DMS114 treated with DMSO at 0.1 percent for 48 hours (cell line): ENCODE measurements at regions not wholly inside any gene's neighbourhood (a gene's known extent, or its start where the extent isn't known, plus 50 kb on each side); places are given as distances from the start of the nearest gene placed in this dataset.

Source experiments
- DNase-seq: peaks from one replicate; lab custom pipeline; 2025; ENCODE audit not compliant: unreplicated experiment; lab: John Stamatoyannopoulos, UW

- DNase-seq = no peak
Observed at GRCh38 chr12:40552868-40553267, 139.4 kb upstream of the CNTN1 start.

GRCh38 chr12:40557980-40558379 lies 134.3 kb upstream of the CNTN1 start:
- no peak for DNase-seq

- DNase-seq = no peak
Observed at GRCh38 chr12:40559865-40560264, 132.4 kb upstream of the CNTN1 start.

GRCh38 chr12:40560848-40561247 lies 131.4 kb upstream of the CNTN1 start:
- DNase-seq = no peak

GRCh38 chr12:40561395-40561966 lies 130.8 kb upstream of the CNTN1 start:
- no peak for DNase-seq

DNA sequence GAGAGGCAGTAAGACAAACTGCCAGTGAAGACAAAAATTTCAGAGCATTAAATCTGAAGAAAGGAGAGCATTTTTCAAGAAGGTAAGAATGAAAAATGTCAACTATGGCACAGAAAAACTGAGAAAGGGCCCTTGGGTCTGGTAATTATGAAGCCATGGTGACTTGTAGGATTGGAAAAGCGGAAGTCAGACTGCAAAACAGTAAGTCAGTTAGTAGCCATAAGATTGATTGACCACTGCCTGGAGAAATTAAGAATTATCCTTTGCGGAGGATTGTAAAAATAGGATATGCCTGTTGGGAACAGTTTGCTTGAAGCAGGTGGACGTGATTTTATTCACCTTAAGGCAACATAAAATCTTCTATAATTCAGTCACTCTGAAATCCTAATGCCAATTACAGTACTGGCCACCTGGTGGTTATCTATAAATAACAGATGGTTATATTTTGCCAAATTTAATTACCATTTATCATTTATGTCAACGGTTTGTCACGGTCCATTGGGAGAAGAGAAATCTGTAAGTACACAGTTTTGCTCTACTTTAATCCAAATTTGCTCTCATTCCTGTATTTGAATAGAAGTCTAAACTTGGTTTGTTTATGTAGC lies 127.1 kb upstream of the CNTN1 start:
- DNase-seq = no peak

- DNase-seq = no peak
Observed at GRCh38 chr12:40566271-40566670, 126.0 kb upstream of the CNTN1 start.

DNA sequence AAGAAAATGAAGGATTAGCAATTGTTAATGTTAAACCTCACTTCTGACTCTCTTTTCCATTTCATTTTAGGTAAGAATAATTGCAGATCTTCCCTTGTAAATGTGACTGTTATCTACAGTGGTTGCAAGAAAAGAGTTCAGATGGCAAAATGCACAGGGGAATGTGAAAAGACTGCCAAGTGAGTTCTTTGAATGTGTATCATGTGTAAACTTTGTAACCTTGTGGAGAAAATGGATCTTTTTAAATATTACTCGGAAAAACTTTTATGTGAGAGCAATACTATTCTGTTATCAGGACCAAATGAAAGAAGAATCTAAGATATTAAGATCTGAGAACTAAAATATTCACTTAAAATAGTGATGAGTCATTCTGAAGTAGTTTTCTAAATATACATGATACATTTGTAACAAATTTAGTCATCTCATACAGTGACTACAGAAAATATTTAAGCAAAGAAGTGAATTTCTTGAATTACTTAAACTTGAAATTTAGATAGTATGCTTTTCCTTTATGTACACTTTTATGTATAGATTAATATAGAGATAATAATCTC lies 122.5 kb upstream of the CNTN1 start:
- DNase-seq = no peak

- no peak for DNase-seq
Observed at GRCh38 chr12:40573024-40573423, 119.2 kb upstream of the CNTN1 start.

- no peak for DNase-seq
Observed at GRCh38 chr12:40575987-40576386, 116.3 kb upstream of the CNTN1 start.

GRCh38 chr12:40577834-40578233 lies 114.4 kb upstream of the CNTN1 start:
- DNase-seq = no peak

GRCh38 chr12:40579687-40580086 lies 112.6 kb upstream of the CNTN1 start:
- no peak for DNase-seq

- no peak for DNase-seq
Observed at GRCh38 chr12:40580346-40580745, 111.9 kb upstream of the CNTN1 start.

DNA sequence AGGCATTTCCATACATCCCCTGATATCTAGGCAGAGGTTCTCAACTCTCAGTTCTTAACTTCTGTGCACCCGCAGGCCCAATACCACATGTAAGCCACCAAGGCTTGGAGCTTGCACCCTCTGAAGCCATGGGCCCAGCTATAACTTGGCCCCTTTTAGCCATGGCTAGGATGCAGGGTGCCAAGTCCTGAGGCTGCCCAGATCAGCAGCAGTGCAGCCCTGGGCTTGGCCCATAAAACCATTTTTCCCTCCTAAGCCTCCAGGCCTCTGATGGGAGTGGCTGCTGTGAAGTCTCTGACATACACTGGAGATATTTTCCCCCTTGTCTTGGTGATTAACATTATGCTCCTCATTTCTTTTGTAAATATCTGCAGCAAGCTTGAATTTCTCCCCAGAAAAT lies 110.3 kb upstream of the CNTN1 start:
- DNase-seq = no peak

- DNase-seq = no peak
Observed at GRCh38 chr12:40583743-40584142, 108.5 kb upstream of the CNTN1 start.

DNA sequence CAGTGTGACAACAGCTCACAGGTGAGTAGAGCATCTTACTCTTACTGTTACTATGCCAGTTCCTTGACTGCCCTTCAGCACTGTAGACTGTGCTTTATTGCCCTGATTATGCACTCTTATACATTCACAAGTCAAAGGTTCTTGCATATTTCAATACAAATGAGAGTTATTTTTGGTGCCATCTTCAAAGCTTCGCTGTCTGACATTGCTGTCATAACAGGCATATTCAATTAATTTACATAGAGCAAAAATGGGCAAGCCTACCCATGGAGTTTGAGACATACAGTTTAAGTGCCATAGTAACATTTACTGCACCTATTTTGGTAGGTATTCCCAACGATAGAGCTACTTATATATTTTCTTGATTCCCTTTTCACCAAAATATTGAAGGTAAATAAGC lies 107.5 kb upstream of the CNTN1 start:
- no peak for DNase-seq

GRCh38 chr12:40586823-40587222 lies 105.4 kb upstream of the CNTN1 start:
- no peak for DNase-seq

- DNase-seq = no peak
Observed at GRCh38 chr12:40587421-40587820, 104.8 kb upstream of the CNTN1 start.

DNA sequence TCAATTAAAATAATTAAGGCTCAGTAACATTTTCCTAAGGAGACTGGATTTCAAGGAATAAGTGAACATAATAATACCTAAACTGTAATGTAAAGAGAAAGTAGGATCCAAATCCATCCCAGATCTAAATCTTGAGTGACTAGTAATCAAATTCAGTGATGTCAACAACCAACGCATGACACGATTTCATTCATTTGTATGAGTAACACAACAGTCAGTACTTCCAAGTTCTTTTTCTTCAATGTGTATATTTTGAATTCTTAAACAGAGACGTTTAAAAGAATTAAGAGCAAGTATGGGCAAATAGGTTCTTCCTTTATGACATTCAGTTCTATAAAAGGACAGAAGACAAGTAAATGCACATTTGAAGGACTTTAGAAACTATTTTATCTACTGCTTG lies 104.3 kb upstream of the CNTN1 start:
- no peak for DNase-seq

GRCh38 chr12:40597133-40597532 lies 95.1 kb upstream of the CNTN1 start:
- DNase-seq = no peak

DNA sequence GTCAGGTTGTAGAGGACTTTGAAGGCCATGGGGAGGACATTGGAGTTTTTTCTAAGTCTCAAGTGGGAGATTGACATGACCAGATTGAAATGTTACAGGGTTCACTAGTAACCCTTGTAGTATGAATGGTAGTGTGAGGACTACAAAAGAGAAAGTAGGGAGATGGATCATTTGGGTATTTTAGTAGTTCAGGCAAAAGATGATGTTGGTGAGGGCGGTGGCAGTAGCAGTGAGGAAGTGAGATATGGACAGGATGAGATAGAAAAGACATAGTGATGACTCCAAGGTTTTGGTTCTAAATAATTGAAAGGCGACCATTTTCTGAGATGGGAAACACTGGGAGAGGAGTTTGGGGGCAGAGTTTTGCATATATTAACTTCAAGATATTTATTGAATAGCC lies 94.2 kb upstream of the CNTN1 start:
- no peak for DNase-seq

DNA sequence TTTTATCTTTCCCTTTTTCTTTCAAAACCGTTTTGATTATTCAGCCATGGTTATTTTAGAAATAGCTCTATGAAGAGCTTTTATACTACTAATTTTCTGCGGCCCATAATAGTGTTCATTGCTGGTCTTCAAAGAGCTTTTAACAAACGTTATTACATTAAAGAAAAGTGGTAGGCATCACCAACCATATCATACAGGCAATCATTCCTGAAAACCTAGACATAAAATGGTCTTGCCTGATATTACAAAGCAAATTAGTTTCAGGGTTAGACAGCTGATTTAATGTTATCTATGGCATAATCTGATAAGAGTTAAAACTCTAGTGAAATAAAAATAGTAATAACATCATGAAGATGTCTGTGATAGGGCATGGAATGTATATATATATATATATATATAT lies 89.7 kb upstream of the CNTN1 start:
- no peak for DNase-seq

- DNase-seq = no peak
Observed at GRCh38 chr12:40614923-40615322, 77.3 kb upstream of the CNTN1 start.
